Astrocyte (in vitro differentiated cells and primary cell): ENCODE measurements at regions not wholly inside any gene's neighbourhood (a gene's known extent, or its start where the extent isn't known, plus 50 kb on each side); places are given as distances from the start of the nearest gene placed in this dataset.

Experiments used
- CTCF ChIP-seq: IDR thresholded peaks from 2 replicates; pipeline ENCODE4 v1.5.1; 2011; ENCODE audit warnings: low read depth, mild to moderate bottlenecking, inconsistent platforms, low read length, moderate library complexity; ENCODE audit not compliant: insufficient read depth
- EZH2 ChIP-seq: IDR thresholded peaks from 2 replicates; pipeline ENCODE4 v1.6.1; 2012; ENCODE audit warnings: mild to moderate bottlenecking, low read length, inconsistent platforms; ENCODE audit not compliant: insufficient read depth

- TF ChIP-seq CTCF (no peak), EZH2 (no peak)
Measured at GRCh38 chr4:115657991-115658650, 544.7 kb upstream of the NDST4 start.
